ENCODE measurements at regions not wholly inside any gene's neighbourhood (a gene's known extent, or its start where the extent isn't known, plus 50 kb on each side); places are given as distances from the start of the nearest gene placed in this dataset.

- TF ChIP-seq, protein P1, sequence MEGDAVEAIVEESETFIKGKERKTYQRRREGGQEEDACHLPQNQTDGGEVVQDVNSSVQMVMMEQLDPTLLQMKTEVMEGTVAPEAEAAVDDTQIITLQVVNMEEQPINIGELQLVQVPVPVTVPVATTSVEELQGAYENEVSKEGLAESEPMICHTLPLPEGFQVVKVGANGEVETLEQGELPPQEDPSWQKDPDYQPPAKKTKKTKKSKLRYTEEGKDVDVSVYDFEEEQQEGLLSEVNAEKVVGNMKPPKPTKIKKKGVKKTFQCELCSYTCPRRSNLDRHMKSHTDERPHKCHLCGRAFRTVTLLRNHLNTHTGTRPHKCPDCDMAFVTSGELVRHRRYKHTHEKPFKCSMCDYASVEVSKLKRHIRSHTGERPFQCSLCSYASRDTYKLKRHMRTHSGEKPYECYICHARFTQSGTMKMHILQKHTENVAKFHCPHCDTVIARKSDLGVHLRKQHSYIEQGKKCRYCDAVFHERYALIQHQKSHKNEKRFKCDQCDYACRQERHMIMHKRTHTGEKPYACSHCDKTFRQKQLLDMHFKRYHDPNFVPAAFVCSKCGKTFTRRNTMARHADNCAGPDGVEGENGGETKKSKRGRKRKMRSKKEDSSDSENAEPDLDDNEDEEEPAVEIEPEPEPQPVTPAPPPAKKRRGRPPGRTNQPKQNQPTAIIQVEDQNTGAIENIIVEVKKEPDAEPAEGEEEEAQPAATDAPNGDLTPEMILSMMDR (conservative IDR thresholded peaks at IDR 0.05) = no peak
- TF ChIP-seq EZH2 (IDR thresholded peaks at IDR 0.05; ENCODE audit: low read depth) = no peak
Observed at GRCh38 chr14:86683561-86683960, 1153.6 kb downstream of the FLRT2 start.

All from PC-9 (cell line).